HG03558 (cell line): ENCODE measurements at regions not wholly inside any gene's neighbourhood (a gene's known extent, or its start where the extent isn't known, plus 50 kb on each side); places are given as distances from the start of the nearest gene placed in this dataset.

Experiments used
- ATAC-seq: cut with Tn5 transposase; IDR thresholded peaks from one replicate; pipeline ENCODE4 v1.9.1; 2021; ENCODE audit warnings: moderate number of reproducible peaks; ENCODE audit not compliant: unreplicated experiment; ENCODE audit errors: extremely low read depth

GRCh38 chr12:97910559-97910958 is 448.0 kb downstream of the RMST start:
- ATAC-seq: no peak

DNA sequence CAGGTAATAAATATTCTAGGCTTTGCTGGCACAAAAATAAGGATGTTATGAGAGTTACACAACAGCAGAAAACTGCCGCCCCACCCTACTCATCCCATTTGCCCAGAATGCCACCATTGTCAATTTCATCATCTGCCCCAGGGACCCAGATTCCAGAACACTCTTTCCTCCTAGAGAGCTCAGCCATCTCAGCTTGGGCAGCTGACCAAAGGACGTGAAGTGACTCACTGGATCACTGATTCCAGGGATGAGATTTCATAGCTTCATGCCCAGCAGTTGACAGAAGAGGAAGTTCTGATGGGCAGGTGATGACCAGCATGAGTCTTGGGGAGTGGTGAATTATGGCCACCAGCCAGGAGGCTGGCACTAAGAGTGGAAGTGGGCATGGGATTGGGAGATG is 450.3 kb downstream of the RMST start:
- no peak for ATAC-seq

DNA sequence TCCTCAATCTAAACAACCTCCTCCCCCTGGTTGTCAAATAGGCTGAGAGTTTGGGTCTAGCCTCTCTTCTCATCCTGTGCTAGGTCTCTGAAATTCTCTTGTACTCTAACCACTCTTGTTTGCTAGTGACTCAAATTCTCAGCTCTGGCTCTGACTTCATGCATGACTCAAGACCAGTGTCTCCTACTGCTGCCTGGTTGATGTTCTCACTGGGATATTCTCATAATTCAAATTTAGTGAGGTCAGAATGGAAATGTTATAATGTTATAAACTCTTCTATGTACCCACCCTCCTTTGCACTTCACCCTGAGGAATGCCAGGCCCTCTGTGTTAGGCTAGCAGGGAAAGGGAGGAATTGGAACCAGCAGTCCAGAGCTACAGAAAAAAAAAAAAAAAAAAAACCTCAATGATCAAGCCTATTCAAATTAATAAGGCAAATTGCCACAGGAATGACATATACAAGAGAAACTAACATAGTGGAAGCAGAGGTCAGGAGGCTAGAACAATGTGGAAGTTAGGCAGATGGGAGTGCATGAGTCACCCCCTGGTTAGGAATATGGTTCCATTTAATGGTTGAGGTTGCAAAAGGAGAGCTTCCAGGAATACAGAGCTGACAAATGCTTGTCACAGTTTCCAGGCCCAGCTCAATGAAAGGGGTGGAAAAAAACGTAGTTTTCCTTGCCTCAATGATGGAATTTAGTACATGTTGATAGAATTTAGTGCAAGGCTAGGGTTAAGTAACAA is 459.5 kb downstream of the RMST start:
- no peak for ATAC-seq

DNA sequence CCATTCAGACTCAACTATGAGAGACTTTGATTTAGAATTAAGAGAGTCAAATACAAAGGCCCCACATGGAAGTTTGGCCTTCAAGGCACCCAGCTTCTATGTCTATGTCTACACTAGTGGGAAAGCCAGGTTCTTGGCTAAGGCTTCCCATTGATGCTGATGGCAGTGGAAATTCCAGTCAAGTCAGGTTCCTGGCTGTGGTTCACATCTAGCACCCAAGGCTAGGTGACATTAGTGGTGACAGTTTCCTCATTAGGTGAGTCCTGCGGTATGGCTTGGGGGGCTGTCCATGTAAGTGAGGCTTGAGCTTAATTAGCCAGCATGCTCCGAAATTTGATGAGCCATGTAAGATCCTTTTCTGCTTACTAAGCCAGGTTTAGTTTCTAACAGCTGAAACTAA is 460.9 kb downstream of the RMST start:
- ATAC-seq: no peak

- ATAC-seq: no peak
Measured at GRCh38 chr12:97924122-97924521, 461.5 kb downstream of the RMST start.

- ATAC-seq: no peak
Measured at GRCh38 chr12:97927977-97928376, 465.4 kb downstream of the RMST start.

DNA sequence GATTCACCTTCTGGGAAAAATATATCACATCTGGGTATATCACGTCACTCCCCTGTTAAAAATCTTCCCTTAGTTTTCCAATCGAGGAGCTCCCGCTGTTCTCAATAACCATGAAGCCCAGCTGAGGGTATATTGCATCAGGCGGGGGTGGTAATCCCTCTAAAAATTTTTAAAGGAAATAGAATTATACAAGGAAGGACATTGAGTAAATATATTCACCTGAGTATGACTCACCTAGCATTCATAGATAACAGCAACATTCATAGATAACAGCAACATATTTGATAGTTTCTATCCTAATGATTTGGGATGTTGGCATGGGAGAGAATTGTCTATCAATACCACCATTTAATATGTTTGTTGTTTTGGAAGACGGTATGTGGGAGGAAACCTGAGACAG is 473.6 kb downstream of the RMST start:
- ATAC-seq: no peak

DNA sequence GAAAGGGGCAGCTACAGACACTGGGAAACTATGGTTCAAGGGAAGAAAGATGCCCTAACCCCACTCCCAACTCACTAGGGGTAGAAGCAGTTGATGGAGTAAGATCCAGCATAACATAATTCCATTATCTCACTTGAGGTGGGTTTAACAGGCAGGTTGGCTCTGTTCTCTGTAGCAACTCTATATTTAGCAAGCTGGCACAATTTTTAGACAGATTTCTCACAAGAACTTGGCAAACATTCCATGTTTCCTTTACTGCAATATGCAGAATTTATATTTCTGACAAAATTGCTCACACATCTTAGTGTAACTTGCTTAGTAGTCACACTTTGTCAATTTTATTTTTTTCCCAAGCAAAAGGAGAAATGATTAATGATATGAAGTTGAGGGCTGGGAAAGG is 475.4 kb downstream of the RMST start:
- ATAC-seq: no peak

DNA sequence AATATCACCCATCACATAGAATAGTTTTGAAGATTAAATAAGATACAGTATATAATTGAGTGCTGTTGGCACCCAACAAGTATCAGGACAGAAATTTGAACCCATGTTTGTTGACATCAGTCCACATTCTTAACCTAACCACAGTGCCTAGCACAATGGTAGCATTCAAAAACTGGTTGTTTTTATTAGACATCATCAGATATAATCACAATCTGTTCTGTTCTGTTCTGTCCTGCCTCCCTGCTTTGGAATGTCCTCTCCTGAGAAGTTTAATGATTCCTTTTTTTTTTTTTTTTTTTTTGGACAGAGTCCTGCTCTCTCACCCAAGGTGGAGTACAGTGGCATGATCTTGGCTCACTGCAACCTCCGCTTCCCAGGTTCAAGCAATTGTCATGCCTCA is 476.6 kb downstream of the RMST start:
- ATAC-seq: no peak

DNA sequence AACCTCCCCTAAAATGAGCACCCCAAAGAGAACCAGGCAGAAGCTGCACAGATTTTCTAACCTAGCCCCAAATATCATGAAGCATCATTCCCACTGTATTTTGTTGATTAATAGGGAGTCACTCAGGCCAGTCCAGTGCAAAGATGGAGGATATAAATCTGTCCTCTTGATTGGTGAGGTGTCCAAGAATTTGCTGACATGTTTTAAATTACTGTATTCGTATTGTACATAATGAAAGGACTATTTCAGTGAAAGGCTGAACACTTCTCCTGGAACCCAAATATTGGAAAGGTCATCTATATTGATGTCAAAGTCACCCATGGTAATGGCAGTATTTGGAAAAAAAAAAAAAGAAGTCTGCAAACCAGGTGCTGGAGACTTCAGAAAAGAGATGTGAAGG is 477.5 kb downstream of the RMST start:
- no peak for ATAC-seq

GRCh38 chr12:97940629-97941028 is 478.0 kb downstream of the RMST start:
- no peak for ATAC-seq

DNA sequence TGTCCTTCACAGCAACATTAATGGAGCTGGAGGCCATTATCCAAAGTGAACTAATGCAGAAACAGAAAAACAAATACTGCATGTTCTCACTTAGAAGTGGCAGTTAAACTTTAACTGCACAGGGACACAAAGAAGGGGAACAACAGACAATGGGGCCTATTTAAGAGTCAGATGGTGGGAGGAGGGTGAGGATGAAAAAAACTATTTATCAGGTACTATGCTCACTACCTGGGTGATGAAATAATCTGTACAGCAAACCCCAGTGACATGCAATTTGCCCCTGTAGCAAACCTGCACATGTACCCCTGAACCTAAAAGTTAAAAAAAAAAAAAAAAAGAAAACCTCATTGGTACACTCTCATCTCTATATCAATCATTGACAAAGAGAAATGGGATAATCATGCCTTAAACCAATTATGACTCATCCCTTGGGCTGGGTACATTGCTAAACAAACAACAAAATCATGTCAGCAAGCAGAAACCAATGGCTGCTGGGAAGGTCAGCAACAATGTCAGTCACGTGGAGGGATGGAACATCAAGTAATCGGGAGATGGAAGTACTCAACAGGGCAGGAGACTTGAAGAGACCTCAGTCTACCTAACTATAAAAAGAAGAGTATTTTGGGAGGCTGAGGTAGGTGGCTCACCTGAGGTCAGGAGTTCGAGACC is 479.2 kb downstream of the RMST start:
- no peak for ATAC-seq

GRCh38 chr12:97943359-97943758 is 480.8 kb downstream of the RMST start:
- no peak for ATAC-seq

DNA sequence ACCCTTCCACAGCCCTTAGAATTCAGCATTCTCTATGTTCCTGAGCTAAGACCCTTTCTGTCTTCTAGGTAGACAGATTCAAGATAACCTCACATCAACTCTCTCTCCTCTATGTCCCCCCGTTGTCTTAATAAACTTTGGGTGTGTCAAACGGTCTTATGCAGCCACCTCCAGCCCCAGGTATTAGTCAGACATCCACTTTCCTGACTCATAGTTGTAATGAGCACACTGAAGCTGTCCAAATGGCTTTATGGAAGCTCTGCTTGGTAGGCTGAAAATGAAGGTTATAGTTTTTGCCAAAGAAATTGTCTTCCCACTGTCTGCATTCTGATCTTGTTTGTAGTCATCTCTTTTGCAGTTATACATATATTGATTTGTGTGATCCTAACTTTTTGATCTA is 482.0 kb downstream of the RMST start:
- no peak for ATAC-seq

GRCh38 chr12:97946701-97947100 is 484.1 kb downstream of the RMST start:
- no peak for ATAC-seq

GRCh38 chr12:97948591-97948990 is 486.0 kb downstream of the RMST start:
- ATAC-seq: no peak

GRCh38 chr12:97951239-97951638 is 488.6 kb downstream of the RMST start:
- no peak for ATAC-seq

GRCh38 chr12:97951717-97952116 is 489.1 kb downstream of the RMST start:
- no peak for ATAC-seq

DNA sequence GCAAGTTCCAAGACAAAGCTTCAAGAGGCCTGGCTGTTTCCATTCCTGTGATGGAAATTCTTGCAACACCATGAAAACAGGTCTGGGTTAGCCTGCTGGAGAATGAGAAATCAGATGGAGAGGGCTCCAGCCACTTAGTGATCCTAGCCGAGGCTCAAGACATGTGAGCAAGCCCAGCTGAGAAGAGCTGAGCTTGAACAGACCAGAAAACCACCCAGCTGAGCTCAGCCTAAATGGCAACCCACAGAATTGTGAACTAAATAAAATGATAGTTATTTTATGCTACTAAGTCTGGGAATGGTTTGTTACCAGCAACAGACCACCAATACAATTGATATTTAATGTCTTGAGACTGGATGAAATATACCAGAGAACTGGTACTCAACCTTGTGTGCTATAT is 494.5 kb downstream of the RMST start:
- no peak for ATAC-seq

- no peak for ATAC-seq
Measured at GRCh38 chr12:97960225-97960624, 497.6 kb downstream of the RMST start.

DNA sequence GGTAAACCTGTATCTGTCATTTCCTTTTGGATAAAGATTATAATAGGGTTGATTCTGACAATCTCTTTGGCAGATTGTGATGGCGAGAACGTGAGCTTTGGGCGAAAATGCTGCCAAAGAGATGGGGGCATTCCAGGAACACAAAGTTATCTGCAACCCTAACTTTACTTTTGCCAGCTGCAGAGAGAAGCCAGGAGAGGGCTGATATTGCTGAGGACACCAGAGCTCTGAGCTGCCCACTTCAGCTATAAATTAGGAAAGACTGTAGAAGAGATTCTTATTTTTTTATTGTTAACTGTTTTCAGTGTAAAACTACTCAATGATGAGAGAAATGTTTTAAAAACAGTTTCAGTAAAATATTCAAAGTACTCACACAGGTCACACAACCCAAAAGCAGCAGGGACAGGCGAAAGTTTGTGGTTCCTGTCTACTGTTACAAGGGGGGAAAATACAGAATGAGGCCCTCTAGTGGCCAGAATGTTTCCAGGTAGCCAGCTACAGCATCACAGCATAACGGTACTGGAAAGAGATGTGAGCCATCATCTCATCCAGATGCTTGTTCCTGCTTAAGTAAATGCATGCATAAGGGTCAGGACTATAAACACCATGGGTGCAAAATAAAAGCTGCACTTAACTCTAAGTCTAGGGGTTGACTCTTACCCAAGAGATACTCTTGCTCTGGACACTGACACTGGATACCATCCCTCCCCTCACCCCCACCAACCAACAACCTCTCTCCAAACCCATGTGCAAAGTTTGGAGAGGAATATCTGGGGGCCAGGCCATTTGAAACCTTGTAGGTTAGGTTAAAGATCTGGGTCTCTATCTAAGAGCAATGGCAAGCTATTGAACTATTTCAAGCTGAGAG is 498.4 kb downstream of the RMST start:
- ATAC-seq: peak; percentile 46
